ENCODE measurements at regions not wholly inside any gene's neighbourhood (a gene's known extent, or its start where the extent isn't known, plus 50 kb on each side); places are given as distances from the start of the nearest gene placed in this dataset.
A peak's percentile ranks its signal among the peaks of the same experiment; 100 is the strongest.
"Not testable (repeated sequence)": the region's sequence is repeated elsewhere in the genome, so short reads cannot be mapped to it uniquely, and the experiment has no call there.

GRCh38 chr13:86651171-86651570 is 852.0 kb upstream of the SLITRK6 start:
- FAIRE-seq; H3K79me2 ChIP-seq (ENCODE audit: insufficient read depth, low read length); H3K36me3 ChIP-seq (replicated peaks in 1 of 2; ENCODE audit: control insufficient read depth in 1 of 2, insufficient read depth in 2 of 2, low read length in 2 of 2); H3K27ac ChIP-seq (ENCODE audit: extremely low read length, insufficient read depth, low read length); H3K9me3 ChIP-seq (ENCODE audit: low read length); DNase-seq (ENCODE audit: low spot score); CTCF ChIA-PET (ENCODE audit: low intra/inter-chr PET ratio, low total read pairs); H2AFZ ChIP-seq (ENCODE audit: low read length); H4K20me1 ChIP-seq (ENCODE audit: insufficient read depth, low read length); H3K4me1 ChIP-seq (ENCODE audit: insufficient read depth, low read length); in situ Hi-C loops (cut with HindIII; ENCODE audit: extremely low pct_ligation_motif_present, low pct_unique_long_range_greater_than_20kb); H3K9ac ChIP-seq (ENCODE audit: insufficient read depth, low read depth, low read length); POLR2A ChIA-PET; intact Hi-C loops (cut with micrococcal nuclease; ENCODE audit: unreplicated experiment); BruUV-seq (replicated peaks); H3K27me3 ChIP-seq (ENCODE audit: control insufficient read depth in 1 of 2, insufficient read depth in 2 of 2, low read length in 2 of 2); TF ChIP-seq FOXA1 (IDR thresholded peaks at IDR 0.05): not testable (repeated sequence)
- WGBS (ENCODE audit: low lambda C conversion rate), result 0% methylated on average over 3 of the region's 5 CpGs
- peak; percentile 92 for TF ChIP-seq ZNF281 (CRISPR knock-in tag; IDR thresholded peaks at IDR 0.05; ENCODE audit: borderline replicate concordance)
- peak; percentile 52; the same call in 1 of the 2 replicates for TF ChIP-seq ZNF768 (CRISPR knock-in tag; IDR thresholded peaks at IDR 0.05)
- 0 out of 2 replicates have a peak, but pooled peaks have one; percentile 38 for TF ChIP-seq FOXA1 (CRISPR knock-in tag; IDR thresholded peaks at IDR 0.05)
- peak overlapping the region; percentile 23; the same call in 1 of the 2 replicates for H3K4me2 ChIP-seq (ENCODE audit: low read depth, low read length)
- ATAC-seq, result peak; percentile 70
- 0 out of 6 replicates have a peak overlapping the region, but pooled peaks of 1 of the 3 experiments have one; percentile 4 for H3K4me3 ChIP-seq (replicated peaks in 1 of 3; ENCODE audit: insufficient read depth in 1 of 3, low read depth in 2 of 3, low read length in 3 of 3)

- Histone ChIP-seq H3K79me2 (ENCODE audit: insufficient read depth, low read length) (no peaks in the 10 kb centered on the region), H3K9me3 (ENCODE audit: low read length) (no peaks in the 10 kb centered on the region), H2AFZ (ENCODE audit: low read length) (no peak overlapping the region), H3K9ac (ENCODE audit: insufficient read depth, low read depth, low read length) (no peak overlapping the region), H3K27me3 (ENCODE audit: control insufficient read depth in 1 of 2, insufficient read depth in 2 of 2, low read length in 2 of 2) (no peaks in the 10 kb centered on the region), H3K4me2 (ENCODE audit: low read depth, low read length) (no peak overlapping the region), H3K36me3 (replicated peaks in 1 of 2; ENCODE audit: control insufficient read depth in 1 of 2, insufficient read depth in 2 of 2, low read length in 2 of 2) (no peaks in the 10 kb centered on the region), H3K27ac (ENCODE audit: extremely low read length, insufficient read depth, low read length) (no peak overlapping the region), H3K4me1 (ENCODE audit: insufficient read depth, low read length) (no peaks in the 10 kb centered on the region), H3K4me3 (replicated peaks in 1 of 3; ENCODE audit: insufficient read depth in 1 of 3, low read depth in 2 of 3, low read length in 3 of 3) (no peak overlapping the region), H4K20me1 (ENCODE audit: insufficient read depth, low read length) (no peaks in the 10 kb centered on the region)
- in situ Hi-C loops (cut with HindIII; ENCODE audit: extremely low pct_ligation_motif_present, low pct_unique_long_range_greater_than_20kb), result no loop called here
- intact Hi-C loops (cut with micrococcal nuclease; ENCODE audit: unreplicated experiment), result no loop called here
- POLR2A ChIA-PET, result no interaction called here
- DNase-seq (ENCODE audit: low spot score), result no peak
- FAIRE-seq, result no peak
- ATAC-seq, result no peak
- no TSS peak for BruUV-seq (replicated peaks)
- CTCF ChIA-PET (ENCODE audit: low intra/inter-chr PET ratio, low total read pairs), result no interaction called here
- TF ChIP-seq HNRNPUL1 (IDR thresholded peaks at IDR 0.05; ENCODE audit: low read depth, low read length), result no peak
- no peak for TF ChIP-seq ZNF512B (CRISPR knock-in tag; IDR thresholded peaks at IDR 0.05; ENCODE audit: borderline replicate concordance)
- TF ChIP-seq RBFOX2 (IDR thresholded peaks at IDR 0.05; ENCODE audit: low read depth, low read length), result no peak
- TF ChIP-seq ZBTB14 (CRISPR knock-in tag; IDR thresholded peaks at IDR 0.05), result no peak
- TF ChIP-seq ZNF563 (CRISPR knock-in tag; IDR thresholded peaks at IDR 0.05), result no peak
- no peak for TF ChIP-seq CREB1 (IDR thresholded peaks at IDR 0.05)
- TF ChIP-seq CREB1 (CRISPR knock-in tag; IDR thresholded peaks at IDR 0.05), result no peak
- no peak for TF ChIP-seq ZNF317 (CRISPR knock-in tag; IDR thresholded peaks at IDR 0.05)
Observed at GRCh38 chr13:86653009-86653408, 853.8 kb upstream of the SLITRK6 start.

Measured in HepG2 (cell line).